ENCODE measurements at regions not wholly inside any gene's neighbourhood (a gene's known extent, or its start where the extent isn't known, plus 50 kb on each side); places are given as distances from the start of the nearest gene placed in this dataset.

GRCh38 chr13:22883956-22884355 lies 296.8 kb upstream of the SGCG start:
- no peak for TF ChIP-seq POLR2AphosphoS5 (IDR thresholded peaks at IDR 0.05; ENCODE audit: low read depth, low read length)
- no peak for TF ChIP-seq REST (IDR thresholded peaks at IDR 0.05; ENCODE audit: insufficient read depth in 1 of 2, low read depth in 2 of 2, low read length in 1 of 2)
- no peak for TF ChIP-seq CTCF (IDR thresholded peaks at IDR 0.05)
- no peak for TF ChIP-seq SIN3A (IDR thresholded peaks at IDR 0.05; ENCODE audit: borderline replicate concordance, insufficient read depth, low read depth, low read length)
- no peak for TF ChIP-seq TCF7L2 (IDR thresholded peaks at IDR 0.05; ENCODE audit: low read depth, low read length)
